Astrocyte (in vitro differentiated cells and primary cell): ENCODE measurements at regions not wholly inside any gene's neighbourhood (a gene's known extent, or its start where the extent isn't known, plus 50 kb on each side); places are given as distances from the start of the nearest gene placed in this dataset.

Source experiments
- DNase-seq: peaks from one replicate; pipeline ENCODE4 v3.0.0-alpha.2; 2010; ENCODE audit warnings: low read depth
- FAIRE-seq: peaks from 2 replicates; lab custom pipeline; 2011; peaks lifted over from hg19 to GRCh38; lab: Jason Lieb, UNC
- H2AFZ ChIP-seq: 2 replicates; pipeline ENCODE4 v1.6.0; 2012; ENCODE audit warnings: low read depth, low read length, inconsistent platforms
- H3K27ac ChIP-seq: 2 replicates; pipeline ENCODE4 v1.5.1; 2011; ENCODE audit warnings: low read depth, low read length, inconsistent platforms
- H3K27me3 ChIP-seq: 2 replicates; pipeline ENCODE4 v1.6.0; 2011; ENCODE audit warnings: low read length, inconsistent platforms; ENCODE audit not compliant: insufficient read depth
- H3K36me3 ChIP-seq: 2 replicates; pipeline ENCODE4 v1.5.1; 2011; ENCODE audit warnings: low read length, inconsistent platforms; ENCODE audit not compliant: insufficient read depth
- H3K4me1 ChIP-seq: 2 replicates; pipeline ENCODE4 v1.5.1; 2011; ENCODE audit warnings: low read length, inconsistent platforms; ENCODE audit not compliant: insufficient read depth
- H3K4me2 ChIP-seq: 2 replicates; pipeline ENCODE4 v1.6.0; 2012; ENCODE audit warnings: low read length, inconsistent platforms
- H3K4me3 ChIP-seq: 2 replicates; pipeline ENCODE4 v1.5.1; 2011; ENCODE audit warnings: low read depth, mild to moderate bottlenecking, low read length, inconsistent platforms; ENCODE audit not compliant: insufficient read depth
- H3K79me2 ChIP-seq: 2 replicates; pipeline ENCODE4 v1.6.0; 2012; ENCODE audit warnings: mild to moderate bottlenecking, low read length, inconsistent platforms; ENCODE audit not compliant: insufficient read depth
- H3K9ac ChIP-seq: 2 replicates; pipeline ENCODE4 v1.6.0; 2012; ENCODE audit warnings: mild to moderate bottlenecking, low read length, inconsistent platforms
- H3K9me3 ChIP-seq: 2 replicates; pipeline ENCODE4 v1.5.1; 2012; ENCODE audit warnings: low read depth, mild to moderate bottlenecking, low read length, inconsistent platforms; ENCODE audit not compliant: insufficient read depth
- H4K20me1 ChIP-seq: 2 replicates; pipeline ENCODE4 v1.6.0; 2012; ENCODE audit warnings: low read length, inconsistent platforms; ENCODE audit not compliant: insufficient read depth
- H3K27ac Mint-ChIP-seq: one replicate; pipeline ENCODE4 v1.8.0; 2021; ENCODE audit warnings: mild to moderate bottlenecking, mixed read lengths; ENCODE audit not compliant: unreplicated experiment
- H3K27me3 Mint-ChIP-seq: one replicate; pipeline ENCODE4 v1.8.0; 2021; ENCODE audit warnings: low read depth, mixed read lengths; ENCODE audit not compliant: unreplicated experiment
- H3K36me3 Mint-ChIP-seq: one replicate; pipeline ENCODE4 v1.8.0; 2021; ENCODE audit warnings: low read depth, mixed read lengths; ENCODE audit not compliant: unreplicated experiment
- H3K4me1 Mint-ChIP-seq: one replicate; pipeline ENCODE4 v1.8.0; 2021; ENCODE audit warnings: low read depth, mixed read lengths; ENCODE audit not compliant: unreplicated experiment
- H3K4me3 Mint-ChIP-seq: one replicate; pipeline ENCODE4 v1.8.0; 2021; ENCODE audit warnings: mild to moderate bottlenecking, moderate library complexity, mixed read lengths; ENCODE audit not compliant: unreplicated experiment
- H3K9me3 Mint-ChIP-seq: one replicate; pipeline ENCODE4 v1.8.0; 2021; ENCODE audit warnings: mild to moderate bottlenecking, mixed read lengths; ENCODE audit not compliant: unreplicated experiment
- EZH2 ChIP-seq: IDR thresholded peaks from 2 replicates; pipeline ENCODE4 v1.6.1; 2012; ENCODE audit warnings: mild to moderate bottlenecking, low read length, inconsistent platforms; ENCODE audit not compliant: insufficient read depth
- TF ChIP-seq, protein P1 (sequence below): IDR thresholded peaks from 2 replicates; pipeline ENCODE4 v1.5.1; 2011; ENCODE audit warnings: low read depth, mild to moderate bottlenecking, inconsistent platforms, low read length, moderate library complexity; ENCODE audit not compliant: insufficient read depth

GRCh38 chr2:83531206-83531826 is 927.8 kb downstream of the SUCLG1 start:
- Histone ChIP-seq H3K27me3 (no peaks in the 10 kb centered on the region), H3K4me2 (no peak overlapping the region), H3K4me1 (no peaks in the 10 kb centered on the region), H3K79me2 (no peaks in the 10 kb centered on the region), H2AFZ (no peak overlapping the region), H4K20me1 (no peaks in the 10 kb centered on the region), H3K9me3 (no peaks in the 10 kb centered on the region), H3K27ac (no peak overlapping the region), H3K9ac (no peak overlapping the region), H3K4me3 (no peak overlapping the region), H3K36me3 (no peaks in the 10 kb centered on the region)
- H3K27me3 Mint-ChIP-seq = no peaks in the 10 kb centered on the region
- no peak overlapping the region for H3K4me3 Mint-ChIP-seq
- TF ChIP-seq EZH2 = no peak
- TF ChIP-seq, protein P1, sequence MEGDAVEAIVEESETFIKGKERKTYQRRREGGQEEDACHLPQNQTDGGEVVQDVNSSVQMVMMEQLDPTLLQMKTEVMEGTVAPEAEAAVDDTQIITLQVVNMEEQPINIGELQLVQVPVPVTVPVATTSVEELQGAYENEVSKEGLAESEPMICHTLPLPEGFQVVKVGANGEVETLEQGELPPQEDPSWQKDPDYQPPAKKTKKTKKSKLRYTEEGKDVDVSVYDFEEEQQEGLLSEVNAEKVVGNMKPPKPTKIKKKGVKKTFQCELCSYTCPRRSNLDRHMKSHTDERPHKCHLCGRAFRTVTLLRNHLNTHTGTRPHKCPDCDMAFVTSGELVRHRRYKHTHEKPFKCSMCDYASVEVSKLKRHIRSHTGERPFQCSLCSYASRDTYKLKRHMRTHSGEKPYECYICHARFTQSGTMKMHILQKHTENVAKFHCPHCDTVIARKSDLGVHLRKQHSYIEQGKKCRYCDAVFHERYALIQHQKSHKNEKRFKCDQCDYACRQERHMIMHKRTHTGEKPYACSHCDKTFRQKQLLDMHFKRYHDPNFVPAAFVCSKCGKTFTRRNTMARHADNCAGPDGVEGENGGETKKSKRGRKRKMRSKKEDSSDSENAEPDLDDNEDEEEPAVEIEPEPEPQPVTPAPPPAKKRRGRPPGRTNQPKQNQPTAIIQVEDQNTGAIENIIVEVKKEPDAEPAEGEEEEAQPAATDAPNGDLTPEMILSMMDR = no peak
- no peaks in the 10 kb centered on the region for H3K36me3 Mint-ChIP-seq
- no peak overlapping the region for H3K27ac Mint-ChIP-seq
- H3K4me1 Mint-ChIP-seq = peaks cover 16% of the 10 kb centered on the region
- no peaks in the 10 kb centered on the region for H3K9me3 Mint-ChIP-seq
- peak; percentile 4 for DNase-seq
- no peak for FAIRE-seq

GRCh38 chr2:83528767-83529166 is 930.3 kb downstream of the SUCLG1 start:
- Histone ChIP-seq H3K79me2 (no peaks in the 10 kb centered on the region), H3K4me2 (no peak overlapping the region), H3K4me1 (no peaks in the 10 kb centered on the region), H3K36me3 (no peaks in the 10 kb centered on the region), H3K9ac (no peak overlapping the region), H3K27ac (no peak overlapping the region), H3K4me3 (no peak overlapping the region), H2AFZ (no peak overlapping the region), H4K20me1 (no peaks in the 10 kb centered on the region), H3K9me3 (no peaks in the 10 kb centered on the region), H3K27me3 (no peaks in the 10 kb centered on the region)
- Mint-ChIP-seq H3K27me3 (no peaks in the 10 kb centered on the region), H3K27ac (no peak overlapping the region), H3K4me3 (no peak overlapping the region), H3K36me3 (no peaks in the 10 kb centered on the region), H3K9me3 (no peaks in the 10 kb centered on the region), H3K4me1 (peaks cover 6% of the 10 kb centered on the region)
- FAIRE-seq (no peak), DNase-seq (no peak)
- TF ChIP-seq EZH2 = no peak
- TF ChIP-seq, protein P1 = no peak

GRCh38 chr2:83522891-83523493 is 936.1 kb downstream of the SUCLG1 start:
- Histone ChIP-seq H3K4me3 (no peak overlapping the region), H3K4me2 (no peak overlapping the region), H3K27ac (no peak overlapping the region), H3K79me2 (no peaks in the 10 kb centered on the region), H2AFZ (no peak overlapping the region), H3K4me1 (no peaks in the 10 kb centered on the region), H4K20me1 (no peaks in the 10 kb centered on the region), H3K27me3 (no peaks in the 10 kb centered on the region), H3K36me3 (no peaks in the 10 kb centered on the region), H3K9me3 (no peaks in the 10 kb centered on the region), H3K9ac (no peak overlapping the region)
- H3K4me1 Mint-ChIP-seq = no peaks in the 10 kb centered on the region
- no peak for DNase-seq
- FAIRE-seq = no peak
- no peaks in the 10 kb centered on the region for H3K36me3 Mint-ChIP-seq
- no peak overlapping the region for H3K4me3 Mint-ChIP-seq
- no peak overlapping the region for H3K27ac Mint-ChIP-seq
- TF ChIP-seq, protein P1 = no peak
- no peak for TF ChIP-seq EZH2
- H3K27me3 Mint-ChIP-seq = peaks cover 3% of the 10 kb centered on the region
- H3K9me3 Mint-ChIP-seq = peaks cover 2% of the 10 kb centered on the region
